HG03469 (cell line): ENCODE measurements at regions not wholly inside any gene's neighbourhood (a gene's known extent, or its start where the extent isn't known, plus 50 kb on each side); places are given as distances from the start of the nearest gene placed in this dataset.
A peak's percentile ranks its signal among the peaks of the same experiment; 100 is the strongest.

Experiments used
- ATAC-seq: cut with Tn5 transposase; IDR thresholded peaks from one replicate; pipeline ENCODE4 v1.9.1; 2021; ENCODE audit warnings: mild to moderate bottlenecking, moderate library complexity, moderate number of reproducible peaks; ENCODE audit not compliant: unreplicated experiment

DNA sequence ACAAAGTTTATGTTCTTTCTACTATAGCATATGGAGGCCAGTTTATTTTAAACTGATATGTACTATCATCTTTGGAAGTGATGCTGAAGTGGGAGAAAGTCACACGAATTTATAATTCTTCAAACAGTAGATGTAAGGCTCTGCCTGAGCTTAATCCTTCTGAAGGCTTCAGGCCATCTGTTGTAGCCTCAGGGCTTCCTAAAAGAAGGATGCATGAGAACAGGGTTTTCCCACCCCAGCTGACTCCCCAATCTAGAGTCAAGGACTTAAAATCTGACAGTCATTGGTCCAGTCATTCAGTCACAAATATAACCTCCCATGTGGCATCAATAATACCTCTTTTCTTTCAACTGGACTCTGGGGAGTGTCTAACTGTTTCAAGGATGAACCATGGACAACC lies 330.5 kb downstream of the KCNS3 start:
- no peak for ATAC-seq

DNA sequence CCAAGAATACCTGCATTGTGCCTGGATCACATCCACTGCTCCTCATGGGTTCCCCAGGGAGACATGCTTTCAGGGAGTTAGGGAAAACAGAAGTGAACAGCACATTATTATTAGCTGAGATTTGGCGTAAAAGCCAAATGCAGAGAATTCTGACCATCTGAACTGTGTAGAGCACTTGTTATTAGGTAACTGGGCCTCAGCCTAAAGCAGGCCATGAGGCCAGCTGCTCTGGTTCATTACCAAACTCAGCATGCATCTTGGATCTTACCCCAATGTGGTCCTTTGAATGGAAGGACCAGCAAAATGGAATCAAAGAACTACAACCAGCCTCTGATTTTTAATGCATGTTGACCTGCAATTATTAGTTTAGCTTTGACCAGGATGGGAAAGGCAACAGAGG lies 322.3 kb downstream of the KCNS3 start:
- ATAC-seq = no peak

DNA sequence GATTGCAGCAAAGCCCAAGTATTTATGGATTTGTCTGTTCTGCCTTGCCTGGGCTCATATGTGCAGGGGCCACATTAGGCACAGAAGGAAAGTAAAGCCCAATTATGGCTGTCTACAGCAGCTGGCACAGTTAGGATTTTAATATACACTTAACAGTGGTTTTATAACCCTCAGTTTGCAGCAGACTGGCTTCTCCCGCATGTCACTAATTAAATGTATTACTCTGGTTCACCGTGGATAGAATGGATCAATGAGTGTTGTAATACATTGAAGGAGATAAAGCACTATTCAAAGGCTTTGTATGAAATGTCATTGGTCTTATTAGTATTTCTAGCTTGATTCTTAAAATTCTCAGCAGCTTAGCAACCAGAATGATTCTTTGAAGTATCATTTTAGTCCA lies 320.2 kb downstream of the KCNS3 start:
- ATAC-seq = no peak

DNA sequence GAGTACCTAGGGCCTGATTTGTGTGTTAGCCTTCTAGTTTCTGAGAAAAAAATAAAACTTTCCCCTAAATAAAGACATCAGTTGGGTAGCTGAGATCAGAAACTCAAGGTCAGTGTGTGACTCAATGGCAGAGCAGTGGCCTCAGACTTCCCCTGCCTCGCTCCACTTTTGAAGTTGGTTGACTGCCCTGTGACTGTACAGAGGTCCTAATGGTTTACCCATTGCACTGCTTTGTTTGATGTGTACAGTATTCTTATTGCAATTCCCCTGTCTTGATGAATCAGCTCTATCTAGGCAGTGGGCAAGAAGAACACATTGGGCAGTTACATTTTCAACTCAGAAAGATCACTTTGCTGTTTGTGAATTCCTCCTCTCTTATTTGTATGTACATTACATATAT lies 315.7 kb downstream of the KCNS3 start:
- ATAC-seq = no peak

DNA sequence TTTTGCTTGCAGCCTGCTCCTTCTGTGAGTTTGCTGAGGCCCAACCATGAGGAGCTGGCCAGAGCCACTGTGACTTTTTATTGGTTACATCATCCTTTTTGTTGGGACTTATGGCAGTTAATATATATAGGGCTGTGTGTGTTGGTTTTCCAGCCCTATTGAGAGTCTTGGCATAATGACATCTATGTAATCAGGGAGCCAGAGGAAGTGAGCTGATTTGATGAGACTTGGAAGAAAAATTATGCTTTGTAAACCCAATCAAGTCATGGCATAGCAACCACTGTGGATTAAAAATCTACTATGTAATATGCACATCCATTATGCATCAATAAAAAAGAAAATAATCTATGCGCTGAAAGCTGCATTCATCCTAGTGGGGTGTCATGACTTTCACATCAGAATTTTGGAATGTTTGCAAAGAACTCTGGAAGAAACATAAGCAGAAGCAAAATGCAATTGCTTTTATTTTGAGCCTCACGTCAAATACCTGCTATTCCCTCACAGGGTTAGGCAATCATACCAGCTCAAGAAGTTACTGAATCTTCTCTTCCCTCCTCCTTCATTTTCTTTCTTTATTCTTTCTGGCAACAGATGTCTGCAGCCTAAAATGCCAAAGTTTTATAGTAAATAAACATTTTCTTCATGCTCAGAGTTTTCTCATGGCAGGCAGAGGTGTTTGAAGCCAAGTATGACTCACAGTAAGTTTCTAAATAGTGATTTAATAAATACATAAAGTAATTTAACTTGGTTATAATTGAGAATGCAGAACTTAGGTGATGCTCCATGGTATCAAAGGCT lies 308.5 kb downstream of the KCNS3 start:
- ATAC-seq = no peak

DNA sequence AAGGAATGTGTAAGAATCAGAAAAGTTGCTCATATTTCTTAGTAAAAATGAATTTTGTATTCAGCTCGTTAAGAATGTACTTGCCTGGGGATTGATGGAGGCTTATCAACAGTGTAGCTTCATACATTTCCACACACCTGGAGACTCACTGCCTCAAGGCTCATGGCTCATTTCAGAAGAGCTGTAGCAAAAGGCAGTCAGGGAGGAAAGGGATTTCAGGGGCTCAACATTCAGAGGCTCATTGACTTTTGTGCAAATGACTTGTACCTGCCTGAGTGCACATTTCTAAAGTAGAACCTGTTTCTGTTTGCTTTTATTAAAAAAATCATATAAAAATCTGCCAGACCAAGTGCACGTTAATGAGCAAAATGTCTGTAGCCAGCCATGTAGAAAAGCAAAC lies 304.4 kb downstream of the KCNS3 start:
- no peak for ATAC-seq

DNA sequence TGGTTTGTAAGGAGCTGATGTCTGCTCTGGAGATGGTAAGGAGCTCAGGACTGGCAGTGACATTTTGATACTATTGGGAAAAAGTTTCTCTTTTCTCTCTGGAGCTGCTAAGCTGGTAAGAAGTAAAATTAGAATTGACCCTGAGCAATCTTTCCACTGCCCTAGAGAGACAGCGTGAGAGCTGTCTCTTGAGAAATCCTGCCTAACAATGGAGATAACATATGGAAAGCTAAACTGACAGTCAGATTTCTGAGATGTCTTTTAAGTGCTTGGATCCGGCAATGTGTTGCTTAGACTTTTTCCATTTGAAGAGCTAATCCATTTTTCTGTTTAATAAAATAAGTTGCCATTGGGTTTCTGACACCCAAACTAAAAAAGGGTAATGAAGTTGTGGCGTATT lies 302.4 kb downstream of the KCNS3 start:
- ATAC-seq = no peak

DNA sequence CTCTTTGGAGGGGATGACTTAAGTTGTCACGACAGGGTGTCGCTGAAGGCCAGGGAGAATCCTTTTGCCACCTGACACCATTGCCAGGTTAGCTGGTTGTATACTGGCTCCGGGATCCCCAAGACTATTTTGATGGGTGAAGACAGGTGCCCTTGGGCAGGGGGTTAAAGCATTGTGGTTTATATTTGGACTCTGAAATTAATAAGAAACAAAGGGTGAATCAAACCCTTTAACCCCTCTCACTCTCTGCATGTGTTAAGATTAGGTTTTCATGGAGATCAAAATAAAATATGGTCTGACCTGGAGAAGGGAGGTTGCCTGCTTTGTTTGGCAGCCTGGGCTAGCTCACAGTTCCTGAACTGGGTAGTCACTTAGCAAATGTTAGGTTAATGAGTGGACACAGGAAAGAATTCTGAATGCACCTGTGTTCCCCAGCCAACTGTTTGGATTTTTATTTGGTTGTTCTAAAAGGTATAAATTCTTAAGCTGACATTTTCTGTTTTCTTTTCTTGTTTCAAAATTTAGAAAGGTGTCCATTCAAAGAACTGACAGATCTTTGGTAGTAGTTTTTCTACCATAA lies 301.7 kb downstream of the KCNS3 start:
- ATAC-seq = no peak

DNA sequence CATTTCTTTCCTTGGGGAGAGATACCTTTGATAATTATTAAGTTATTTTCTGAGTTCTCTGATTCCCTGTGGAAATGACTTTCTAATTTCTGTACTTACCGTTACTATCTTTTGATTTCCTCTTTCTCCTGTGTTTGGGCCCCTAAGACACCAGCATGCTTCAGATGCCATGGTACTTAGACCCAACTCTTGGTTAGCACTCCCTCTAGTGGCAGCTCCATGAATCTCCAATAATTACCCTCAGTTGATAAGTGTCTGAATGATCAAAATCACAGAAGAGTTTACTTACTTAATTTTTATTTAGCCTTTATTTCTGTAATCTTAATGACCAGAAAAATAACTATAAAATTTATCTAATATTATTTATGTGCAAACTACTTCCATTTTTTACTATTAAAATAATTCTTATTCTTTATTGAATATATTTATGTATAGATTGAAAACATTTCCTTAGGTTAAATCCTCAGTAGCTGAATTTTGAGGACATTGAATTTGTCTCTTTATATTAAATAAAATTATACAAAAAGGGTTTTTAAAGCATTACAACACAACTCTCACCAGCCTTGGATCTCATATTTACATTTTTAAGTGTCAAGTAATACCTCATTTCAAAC lies 300.4 kb downstream of the KCNS3 start:
- peak; percentile 97 for ATAC-seq

DNA sequence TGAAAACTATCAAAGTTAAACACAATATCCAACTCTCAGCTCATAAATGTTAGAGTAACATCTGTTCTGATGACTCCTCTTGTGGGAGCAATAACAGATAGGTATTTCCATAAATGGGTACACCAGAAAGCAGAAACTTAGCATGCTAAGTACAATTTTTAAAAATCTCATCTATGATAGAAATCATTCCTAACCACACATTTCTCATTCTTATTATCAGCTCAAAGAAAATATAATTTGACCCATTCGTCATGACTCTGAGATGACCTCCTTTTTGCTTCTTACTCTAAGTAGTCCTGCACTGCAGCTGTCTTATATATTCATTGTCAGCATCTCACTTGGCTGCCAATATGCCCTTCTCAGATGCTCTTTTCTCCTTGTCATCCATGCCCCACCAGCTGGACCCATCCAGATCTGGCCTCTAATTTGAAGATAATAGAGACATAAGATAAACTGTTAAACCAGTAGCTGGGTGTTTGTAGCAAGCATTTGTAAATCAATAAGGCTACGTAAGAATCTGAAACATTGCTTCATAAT lies 298.3 kb downstream of the KCNS3 start:
- ATAC-seq = no peak

DNA sequence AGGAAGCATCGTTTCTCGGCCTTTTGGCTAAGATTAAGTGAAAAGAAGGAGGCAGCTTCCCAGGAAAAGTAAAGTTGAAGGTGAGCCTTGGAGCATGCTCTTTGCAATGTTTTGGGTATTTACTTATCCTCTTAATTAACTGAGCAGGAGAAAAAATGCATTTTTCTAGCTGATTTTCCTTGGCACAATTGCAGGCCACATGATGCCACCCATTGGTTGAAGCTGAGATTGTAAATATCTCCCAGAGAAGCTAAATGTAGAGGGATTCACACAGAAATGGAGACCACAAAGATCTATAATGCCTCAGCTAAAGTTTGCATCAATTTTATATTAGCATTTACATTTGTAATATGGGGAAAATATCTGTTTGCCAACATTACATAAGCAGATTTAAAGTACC lies 294.1 kb downstream of the KCNS3 start:
- no peak for ATAC-seq

DNA sequence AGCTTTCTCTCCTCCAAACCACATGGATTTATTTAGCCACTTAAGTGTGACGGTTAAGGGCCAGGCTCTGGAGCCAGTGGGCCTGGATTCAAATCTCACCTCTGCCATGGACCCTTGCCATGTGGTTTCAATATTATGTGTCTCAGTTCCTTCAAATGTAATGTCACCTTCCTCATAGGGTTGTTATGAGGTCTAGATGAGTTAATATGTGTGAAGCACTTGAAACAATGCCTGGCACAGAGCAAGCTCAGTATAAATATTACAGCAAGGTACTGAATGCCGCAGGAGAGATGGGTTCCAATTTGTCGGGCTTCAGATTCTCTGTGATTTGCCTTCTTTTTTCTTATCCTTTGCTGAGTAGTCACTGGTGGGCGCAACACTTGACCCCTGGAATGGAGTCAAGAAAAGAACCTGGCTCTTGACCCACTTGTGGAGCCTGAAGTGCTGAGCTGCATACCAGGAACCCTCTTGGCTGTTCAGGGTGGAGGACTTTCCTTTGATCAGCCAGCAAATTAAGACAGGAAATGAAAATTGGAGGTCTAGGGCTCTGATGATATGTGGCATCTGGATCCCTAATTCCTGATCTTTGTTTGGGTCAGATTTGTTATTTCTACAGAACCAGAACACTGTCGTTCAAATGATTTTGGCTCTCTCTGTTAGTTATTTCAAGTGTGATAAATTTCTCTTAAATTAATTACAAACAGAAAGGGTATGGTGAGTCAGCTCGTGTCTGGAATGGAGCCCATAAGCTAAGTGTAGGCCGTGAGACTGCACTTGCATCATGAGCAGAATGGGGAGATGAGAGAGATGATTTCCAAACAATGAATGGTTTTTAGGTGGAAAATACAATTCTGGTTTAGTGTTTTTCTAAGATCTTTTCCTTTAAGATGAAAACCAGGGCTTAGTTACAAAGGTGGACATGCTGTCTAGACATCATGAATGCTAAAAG lies 293.0 kb downstream of the KCNS3 start:
- ATAC-seq = no peak

DNA sequence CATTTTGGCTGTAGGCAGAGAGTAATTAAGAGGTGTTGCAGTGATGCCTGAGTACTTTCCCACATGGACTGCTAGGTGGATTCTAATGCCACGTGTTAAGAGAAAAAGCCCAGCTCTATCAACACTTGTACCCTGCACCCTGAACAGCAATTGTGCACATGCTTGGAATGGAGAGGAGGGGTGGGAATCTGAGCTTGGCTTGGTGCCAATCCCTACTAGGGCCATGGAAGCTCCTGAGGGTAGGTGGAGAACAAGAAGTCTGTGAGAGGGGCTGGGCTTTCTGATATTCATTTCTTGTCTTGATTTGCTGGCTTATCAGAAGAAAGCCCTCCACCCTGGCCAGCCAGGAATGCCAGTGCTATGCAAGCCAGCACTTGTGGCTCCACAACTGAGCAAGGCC lies 292.2 kb downstream of the KCNS3 start:
- ATAC-seq = no peak

DNA sequence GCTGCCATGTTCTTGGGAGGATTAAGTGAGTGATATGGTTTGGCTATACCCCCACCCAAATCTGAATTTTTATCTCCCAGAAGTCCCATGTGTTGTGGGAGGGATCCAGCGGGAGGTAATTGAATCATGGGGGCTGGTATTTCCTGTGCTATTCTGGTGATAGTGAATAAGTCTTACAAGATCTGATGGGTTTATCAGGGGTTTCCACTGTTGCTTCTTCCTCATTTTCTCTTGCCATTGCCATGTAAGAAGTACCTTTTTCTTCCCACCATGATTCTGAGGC lies 291.4 kb downstream of the KCNS3 start:
- no peak for ATAC-seq

DNA sequence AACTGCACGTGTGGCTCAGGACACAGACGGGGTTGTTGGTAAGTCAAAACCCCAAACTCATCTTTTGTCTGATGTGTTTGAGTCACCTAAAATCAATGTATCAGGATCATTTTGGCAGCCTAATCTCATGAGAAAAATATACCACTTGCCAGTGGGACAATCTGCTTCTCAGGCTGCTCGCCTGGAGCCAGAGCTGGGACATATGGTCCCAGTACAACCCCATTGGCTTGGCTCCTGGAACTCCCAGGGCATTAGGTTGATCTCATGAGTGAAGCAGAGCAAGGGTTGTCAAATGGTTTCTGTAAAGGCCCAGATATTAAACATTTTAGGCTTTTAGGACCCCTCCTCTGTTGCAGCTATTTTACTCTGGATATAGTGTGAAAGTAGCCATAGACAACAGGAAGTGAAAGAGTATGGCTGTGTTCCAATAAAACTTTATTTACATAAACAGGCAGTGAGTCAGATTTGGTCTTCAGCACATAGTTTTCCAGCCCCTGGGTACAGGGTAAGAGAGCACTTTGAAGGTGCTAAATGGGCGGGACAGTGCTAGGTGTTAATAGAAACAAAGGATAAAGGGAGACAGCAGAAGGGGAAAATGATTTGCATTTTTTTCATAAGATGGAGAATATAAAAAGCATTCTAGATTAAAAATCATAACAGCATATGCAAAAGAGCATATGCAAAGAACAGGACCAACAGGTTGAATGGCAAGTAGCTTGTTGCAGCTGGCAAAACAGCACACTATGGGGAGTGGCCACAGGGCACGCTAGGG lies 290.8 kb downstream of the KCNS3 start:
- ATAC-seq = no peak

DNA sequence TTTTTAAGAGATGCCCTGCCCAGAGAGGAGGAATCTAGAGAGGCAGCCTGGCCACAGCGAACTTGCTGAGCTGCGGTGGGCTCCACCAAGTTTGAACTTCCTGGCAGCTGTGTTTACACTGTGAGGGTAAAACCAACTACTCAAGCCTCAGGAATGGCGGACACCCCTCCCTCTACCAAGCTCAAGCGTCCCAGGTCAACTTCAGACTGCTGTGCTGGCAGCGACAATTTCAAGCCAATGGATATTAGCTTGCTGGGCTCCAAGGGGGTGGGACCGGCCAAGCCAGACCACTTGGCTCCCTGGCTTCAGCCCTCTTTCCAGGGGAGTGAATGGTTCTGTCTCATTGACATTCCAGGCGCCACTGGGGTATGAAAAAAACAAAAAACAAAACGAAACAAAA lies 289.4 kb downstream of the KCNS3 start:
- no peak for ATAC-seq

DNA sequence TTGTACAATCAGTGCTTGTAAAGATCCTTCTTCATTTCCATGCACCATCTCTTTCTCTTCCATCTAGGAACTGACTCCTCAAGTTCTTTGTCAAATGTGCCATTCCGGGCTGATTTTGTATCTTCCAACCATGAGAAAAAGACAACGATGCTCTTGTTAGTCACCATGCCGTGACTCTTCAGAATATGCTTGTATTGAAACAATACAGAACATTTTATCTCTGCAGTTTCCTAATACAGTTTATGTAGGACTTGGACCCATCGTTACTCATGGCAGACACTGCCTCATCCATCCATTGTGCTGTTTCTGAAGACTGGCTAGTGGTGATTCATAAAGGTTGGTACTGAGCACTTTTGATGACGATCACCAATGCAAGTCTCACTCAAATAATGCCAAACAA lies 283.2 kb downstream of the KCNS3 start:
- ATAC-seq = no peak

DNA sequence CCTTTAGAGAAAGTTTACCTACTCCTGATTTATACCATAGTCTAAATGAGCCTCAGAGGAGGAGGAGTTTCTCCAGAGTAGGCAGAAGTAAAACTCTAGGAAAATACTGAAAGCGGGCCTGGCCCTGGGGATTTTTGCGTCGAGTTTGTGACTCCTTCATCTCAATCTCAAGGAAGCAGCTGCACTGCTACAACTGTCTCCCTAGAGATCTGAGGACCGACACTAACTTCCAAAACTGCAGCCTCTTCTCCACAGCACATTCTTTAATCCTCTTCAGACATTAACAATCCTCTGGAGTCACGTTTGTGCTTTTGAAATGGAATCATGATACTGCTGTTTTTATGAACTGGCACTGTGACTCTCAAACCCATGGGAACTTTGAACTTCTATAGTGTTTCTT lies 281.4 kb downstream of the KCNS3 start:
- ATAC-seq = no peak

DNA sequence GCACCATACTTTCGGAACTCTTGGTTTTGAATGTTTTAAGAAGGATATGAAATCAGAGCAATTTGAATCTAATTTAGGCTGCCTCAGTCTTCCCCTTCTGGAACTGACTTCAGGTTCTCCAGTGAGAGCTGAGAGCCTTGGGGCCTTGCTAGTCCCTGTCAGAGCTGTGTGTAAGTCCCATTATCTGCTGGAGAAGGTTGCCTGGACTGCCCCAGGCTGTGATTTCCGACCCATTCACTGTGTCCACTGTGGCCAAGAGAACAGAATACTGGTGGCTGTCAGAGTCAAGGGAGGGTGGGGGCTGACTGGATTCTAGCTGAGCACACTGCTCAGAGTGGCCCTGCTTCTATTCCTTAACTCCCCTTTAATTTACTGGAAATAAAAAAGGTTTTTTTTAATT lies 278.0 kb downstream of the KCNS3 start:
- ATAC-seq = no peak

DNA sequence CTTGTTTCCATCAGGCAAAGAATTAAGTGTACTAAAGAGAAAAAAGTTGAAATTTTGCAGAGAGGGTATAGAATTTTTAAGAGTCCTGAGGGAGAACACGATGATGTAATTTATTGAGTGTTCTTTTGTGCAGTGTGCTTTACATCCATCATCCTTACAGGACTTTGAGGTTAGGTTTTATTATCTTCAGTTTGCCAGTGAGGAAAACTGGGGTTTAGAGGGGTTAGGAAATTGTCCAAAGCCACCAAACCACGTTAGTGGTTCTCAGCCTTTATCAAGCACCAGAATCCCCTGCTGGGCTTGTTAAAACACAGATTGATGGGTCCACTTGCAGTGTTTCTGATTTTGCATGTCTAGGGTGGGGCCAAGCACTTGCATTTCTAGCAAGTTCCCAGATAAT lies 277.5 kb downstream of the KCNS3 start:
- ATAC-seq = no peak

DNA sequence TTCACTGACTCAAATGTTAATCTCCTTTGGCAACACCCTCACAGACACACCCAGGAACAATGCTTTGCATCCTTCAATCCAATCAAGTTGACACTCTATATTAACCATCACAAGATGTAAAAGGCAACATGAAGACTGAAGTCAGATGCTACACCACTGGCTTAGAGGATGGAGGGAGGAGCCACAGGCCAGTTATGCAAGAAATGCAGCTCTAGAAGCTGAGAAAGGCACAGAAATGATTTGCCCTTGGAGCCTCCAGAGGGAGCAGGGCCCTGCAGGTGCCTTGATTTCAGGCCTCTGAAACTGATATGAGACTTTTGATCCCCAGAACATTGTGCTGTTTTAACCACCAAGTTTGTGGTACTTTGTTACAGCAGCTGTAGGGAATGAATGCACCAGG lies 276.3 kb downstream of the KCNS3 start:
- ATAC-seq = no peak
